ENCODE measurements at regions not wholly inside any gene's neighbourhood (a gene's known extent, or its start where the extent isn't known, plus 50 kb on each side); places are given as distances from the start of the nearest gene placed in this dataset.

DNA sequence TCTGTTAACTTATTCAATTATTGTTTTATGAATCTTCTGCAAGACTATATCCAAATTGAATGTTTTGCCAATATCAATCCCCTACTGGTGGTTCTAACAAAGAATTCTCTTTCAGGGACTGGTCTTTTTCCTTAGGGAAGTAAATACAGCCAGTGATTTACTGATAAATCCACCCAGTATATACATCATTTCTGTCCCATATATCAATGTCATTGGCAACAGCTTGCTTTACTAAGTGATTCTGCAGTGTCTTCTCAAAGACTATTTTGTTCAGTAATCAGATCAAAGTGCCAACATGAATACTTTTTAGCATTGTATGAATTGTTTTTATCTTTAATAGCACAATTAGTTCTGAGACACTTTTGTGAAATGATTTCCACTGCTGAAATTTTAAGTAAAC is 114.0 kb upstream of the OBI1 start:
- TF ChIP-seq EZH2 (IDR thresholded peaks at IDR 0.05; ENCODE audit: insufficient read depth, poor library complexity, severe bottlenecking) (no peak), EZH2phosphoT487 (IDR thresholded peaks at IDR 0.05; ENCODE audit: insufficient read depth, low read depth) (no peak)
